GM19351 (cell line): ENCODE measurements at regions not wholly inside any gene's neighbourhood (a gene's known extent, or its start where the extent isn't known, plus 50 kb on each side); places are given as distances from the start of the nearest gene placed in this dataset.

Source experiments
- ATAC-seq: cut with Tn5 transposase; IDR thresholded peaks from one replicate; pipeline ENCODE4 v1.9.1; 2021; ENCODE audit warnings: mild to moderate bottlenecking, moderate library complexity; ENCODE audit not compliant: unreplicated experiment

DNA sequence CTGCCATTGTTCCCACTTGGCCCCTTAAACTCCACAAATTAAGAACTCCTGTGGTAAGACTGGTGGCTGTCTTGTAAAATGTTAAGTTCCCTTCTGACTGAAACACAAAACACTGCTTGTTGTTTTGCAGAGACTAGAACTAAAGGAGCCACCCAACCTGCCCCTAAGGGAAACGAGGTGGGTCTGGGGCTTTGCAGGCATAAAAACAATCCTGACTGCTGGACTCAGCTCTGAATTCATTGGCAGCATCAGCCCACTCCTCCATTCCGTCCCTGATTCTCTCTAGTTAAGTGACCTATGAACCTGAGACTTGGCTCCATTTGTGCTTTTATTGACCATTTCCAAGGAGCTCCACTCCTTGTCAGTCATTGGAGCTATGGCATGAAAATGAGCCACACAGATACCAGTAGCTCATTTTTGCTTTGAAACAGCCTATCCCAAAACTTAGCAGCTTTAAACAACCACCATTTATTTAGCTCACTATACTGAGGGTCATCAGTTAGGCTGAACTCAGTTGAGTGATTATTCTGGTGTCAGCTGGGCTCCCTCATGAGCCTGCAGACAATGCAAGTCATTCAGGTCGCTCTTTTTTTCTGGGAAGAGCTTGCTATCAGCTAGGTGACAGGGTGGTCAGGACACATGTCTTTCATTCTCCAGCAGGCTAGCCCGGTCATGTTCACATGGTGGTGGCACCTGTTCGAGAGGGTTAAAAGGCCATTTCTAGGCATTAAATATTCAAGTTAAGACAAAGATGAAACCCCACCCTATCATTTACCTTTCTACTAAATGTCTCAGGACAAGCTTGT is 175.1 kb upstream of the CTNNB1 start:
- no peak for ATAC-seq

DNA sequence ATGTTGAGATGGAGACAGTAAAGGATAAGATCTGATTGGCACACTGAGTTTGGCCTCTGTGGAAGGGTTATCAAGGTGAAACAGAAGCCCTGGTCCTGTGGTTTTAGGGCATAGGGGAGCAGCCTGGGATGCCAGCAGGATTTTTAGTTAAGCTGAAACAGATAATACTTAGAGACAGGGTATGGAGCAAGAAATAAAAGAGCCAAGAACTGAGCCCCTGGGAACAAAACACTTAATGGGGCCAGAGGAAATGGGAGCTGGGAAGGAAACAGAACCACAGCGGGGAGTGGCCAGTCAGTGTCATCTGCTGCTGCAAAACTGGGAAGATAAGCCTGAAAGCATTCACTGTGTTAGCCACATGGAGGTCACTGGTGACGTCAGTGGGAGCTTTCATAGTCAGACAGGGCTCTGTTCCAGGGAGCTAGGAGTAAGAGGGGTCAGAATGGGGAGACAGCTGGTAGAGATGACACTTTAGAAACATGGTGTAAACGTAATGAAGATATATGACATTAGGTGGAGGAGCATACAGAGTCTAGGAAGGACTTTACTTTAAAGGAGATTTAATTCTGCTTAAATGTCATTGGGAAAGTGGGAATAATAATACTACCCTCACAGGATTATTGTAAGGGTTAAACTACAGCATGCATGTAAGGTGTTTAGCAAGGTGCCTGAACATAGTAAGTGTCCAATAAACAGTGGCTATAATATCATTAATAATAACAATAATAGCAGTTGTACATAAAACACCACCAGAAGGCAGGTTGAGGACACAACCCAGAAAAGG is 172.7 kb upstream of the CTNNB1 start:
- no peak for ATAC-seq

DNA sequence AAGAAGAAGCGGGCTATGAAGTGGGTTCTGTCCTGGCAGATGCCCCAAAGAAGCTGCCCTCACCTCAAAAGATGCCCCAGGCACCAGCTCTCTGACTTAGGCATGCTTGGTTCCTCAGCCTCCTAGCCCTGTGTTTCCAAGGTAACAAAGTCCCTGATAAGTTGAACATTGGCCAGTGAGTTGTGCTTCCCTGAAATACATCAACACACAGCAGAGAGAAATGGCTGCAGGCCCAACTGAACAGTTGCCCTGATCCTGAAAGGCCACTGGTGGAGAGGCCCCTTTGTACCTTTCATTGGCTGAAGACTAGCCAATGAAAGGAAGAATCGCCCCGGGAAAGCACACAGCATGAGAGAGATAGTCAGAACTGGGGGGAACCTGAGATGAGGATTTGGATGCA is 169.9 kb upstream of the CTNNB1 start:
- no peak for ATAC-seq

DNA sequence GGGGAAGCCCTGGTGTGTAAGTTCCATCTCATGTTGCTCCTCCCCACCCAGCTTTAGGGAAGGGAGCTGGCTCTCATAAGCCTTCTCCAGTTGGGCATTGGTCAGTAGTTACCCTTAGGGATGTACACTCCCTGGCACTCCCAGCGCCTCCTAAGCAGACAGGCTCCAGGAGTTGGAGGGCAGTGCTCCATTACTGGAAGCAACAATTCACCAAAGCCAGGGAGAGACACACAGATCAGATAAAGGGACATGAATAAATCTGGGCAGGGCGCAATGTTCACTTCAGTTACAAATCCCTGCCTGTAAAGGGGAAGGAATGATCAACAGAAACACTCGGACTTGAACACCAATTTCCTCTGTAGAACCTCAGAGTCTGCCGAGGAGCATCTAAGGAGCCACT is 169.1 kb upstream of the CTNNB1 start:
- no peak for ATAC-seq

DNA sequence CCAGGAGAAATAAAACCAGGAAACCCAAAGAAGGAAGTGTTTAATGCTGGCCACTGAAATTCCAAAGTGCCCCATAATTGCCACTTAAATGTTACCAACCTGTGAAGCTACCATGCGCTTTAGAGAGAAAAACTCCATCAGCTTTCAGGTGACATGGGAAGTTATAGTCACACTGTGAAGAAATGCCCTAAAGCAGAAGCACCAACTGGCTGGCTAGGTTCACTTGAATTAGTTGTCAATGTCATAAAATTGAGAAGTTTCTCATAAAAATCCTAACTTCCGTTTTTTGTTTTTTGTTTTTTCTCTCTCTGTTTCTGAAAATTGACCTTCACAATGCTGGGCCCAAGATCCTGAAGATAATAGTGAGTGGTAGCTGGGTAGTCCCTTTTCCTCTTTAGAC is 167.9 kb upstream of the CTNNB1 start:
- ATAC-seq = no peak

DNA sequence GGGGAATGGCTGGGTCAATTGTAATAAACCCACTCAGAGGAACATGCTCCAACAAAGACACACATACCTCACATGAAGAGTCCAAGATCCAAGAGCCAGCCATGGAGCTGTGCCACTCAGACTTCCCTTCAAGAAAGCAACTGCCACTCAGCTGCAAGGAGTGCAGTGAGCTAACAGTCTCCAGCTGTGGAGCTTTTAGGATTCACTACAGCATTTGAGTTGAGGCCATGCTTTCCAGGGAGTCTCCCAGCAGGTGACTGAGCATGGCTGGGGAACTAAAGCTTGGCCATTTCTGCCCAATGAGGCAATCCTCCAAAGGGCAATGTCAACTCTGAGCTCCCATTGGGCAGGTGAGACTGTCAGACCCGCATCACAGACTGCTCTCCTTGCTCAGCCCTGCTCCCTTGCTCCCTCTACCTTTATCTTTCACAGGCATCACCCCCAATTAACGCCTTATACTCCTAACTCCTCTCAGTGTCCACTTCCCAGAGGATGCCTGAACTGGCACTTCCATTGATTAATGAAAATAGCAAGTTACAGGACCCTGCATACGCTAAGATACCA is 165.3 kb upstream of the CTNNB1 start:
- ATAC-seq = no peak

DNA sequence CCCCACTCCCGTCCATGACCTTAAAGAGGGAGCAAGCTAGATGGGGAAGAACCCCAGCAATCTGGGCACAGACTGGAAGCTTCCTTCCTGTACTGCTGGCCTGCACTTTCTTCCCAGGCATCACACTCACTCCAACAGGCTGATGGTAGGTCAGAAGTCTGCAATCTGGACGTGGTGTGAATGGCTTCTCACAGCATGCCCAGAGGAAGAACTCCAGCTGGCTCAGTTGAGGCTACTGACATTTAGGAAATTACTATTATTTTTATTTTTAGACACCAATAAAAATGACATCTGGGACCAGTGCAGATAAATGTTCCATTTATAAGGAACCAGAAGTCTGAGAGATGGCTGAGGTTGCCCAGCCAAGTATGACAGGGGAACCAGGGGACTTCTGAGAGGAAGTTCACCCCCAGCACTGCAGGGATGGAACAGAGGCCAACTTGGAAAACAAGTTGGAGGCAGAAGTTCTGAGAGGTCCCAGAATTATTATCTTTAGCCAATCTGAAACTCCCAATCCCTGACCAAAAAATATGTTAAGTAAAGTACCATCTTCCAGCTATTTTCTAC is 163.8 kb upstream of the CTNNB1 start:
- no peak for ATAC-seq

DNA sequence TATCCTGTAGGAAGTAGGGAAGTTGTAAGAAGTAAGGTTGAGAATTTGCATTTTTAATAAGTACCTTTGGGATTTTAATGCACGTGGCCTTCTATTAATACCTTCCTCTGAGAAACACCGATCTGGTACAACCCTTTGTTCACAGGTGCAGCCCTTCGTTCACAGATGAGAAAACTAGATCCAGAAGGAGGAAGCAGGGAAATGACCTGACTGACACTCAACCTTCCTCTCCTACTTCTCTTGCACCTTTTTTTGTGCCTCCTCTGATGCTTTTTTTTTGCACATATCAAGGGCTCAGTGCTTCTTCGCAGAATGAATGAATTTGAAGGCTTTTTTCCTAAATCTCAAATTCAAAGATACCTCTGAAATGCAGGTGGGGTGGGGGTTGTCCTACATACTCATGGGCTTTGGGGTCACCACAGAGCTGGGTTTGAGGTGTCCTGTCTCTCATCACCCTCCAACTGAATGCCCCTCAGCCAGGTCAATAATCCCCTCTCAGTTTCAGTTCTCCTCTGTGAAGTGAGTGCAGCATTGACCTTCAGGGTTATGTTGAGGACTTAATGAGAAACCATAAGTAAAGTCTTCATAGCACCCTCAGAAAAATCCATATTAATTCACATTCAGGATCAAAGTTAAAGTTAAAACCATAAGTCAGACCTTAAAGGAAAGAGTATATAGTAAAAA is 161.5 kb upstream of the CTNNB1 start:
- no peak for ATAC-seq

DNA sequence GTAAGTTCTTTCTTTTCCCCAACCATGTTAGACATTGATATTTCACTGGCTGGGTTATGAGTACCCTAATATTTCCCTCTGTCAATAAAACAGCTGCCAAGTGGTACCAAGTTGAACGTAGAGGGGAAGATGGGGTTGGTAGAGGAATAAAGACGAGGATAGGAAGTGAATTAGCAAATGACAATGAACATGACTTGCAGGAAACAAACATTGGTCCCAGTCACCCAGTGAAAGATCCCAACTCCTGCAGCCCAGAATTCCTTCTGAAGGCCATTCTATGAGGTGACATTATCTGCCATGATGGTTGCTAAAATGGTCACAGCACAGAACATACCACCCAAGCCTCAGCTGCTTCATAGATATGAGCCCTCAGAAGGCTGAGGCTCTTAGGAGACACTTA is 159.0 kb upstream of the CTNNB1 start:
- ATAC-seq = no peak

DNA sequence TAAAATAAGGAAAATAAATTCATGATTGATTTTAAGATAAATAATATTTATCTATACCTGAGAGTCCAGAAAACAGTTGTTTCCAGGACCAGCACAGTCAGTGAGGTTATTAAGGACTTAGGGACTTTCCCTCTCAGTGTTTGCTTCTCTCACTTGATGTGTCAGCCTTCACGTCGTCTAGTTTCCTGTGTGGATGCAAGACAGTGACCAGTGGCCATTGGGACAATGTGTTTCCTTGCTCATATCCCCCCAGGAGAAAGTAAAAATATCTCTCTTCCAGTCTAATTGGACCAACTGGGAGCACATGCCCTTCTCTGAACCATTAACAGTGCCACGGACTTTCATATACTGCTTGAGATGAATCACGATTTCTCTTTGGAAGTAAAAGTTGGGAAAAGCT is 157.8 kb upstream of the CTNNB1 start:
- ATAC-seq = no peak

DNA sequence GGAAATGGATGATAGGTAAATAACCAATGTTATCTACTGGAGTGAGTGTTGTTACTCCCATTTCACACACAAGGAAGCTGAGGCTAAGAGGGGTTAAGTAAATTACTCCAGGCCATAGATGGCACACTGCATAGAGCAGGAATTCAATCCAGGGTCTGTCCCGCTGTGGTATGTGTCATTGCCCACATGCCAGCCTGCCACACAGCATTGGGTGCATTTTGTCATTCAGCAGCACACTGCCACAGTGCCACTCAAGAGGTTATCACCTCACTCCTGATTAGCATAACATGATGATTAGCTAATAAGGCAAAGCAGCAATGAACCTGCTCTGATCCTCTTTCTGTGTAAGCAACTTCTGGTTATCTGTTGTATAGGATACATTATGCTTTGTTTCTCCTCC is 157.4 kb upstream of the CTNNB1 start:
- no peak for ATAC-seq

DNA sequence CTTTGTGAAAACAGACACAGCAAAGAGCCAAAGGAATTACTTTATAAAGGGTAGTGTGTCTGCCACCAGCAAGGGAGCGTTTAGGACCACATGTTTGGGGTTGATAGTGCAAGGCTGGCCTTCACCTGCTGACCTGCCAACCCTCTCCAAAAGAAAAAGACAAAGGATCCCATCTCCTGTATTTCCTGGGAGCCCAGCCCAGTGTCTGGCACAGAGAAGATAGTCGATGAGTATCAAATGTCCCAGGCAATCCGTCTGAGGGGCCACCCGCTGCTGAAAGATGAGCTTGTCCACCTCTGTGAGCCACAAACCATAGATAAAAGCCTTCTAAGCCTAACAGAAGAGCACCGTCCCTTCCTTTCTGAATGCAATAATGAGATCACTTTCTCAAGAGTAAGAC is 154.8 kb upstream of the CTNNB1 start:
- no peak for ATAC-seq

DNA sequence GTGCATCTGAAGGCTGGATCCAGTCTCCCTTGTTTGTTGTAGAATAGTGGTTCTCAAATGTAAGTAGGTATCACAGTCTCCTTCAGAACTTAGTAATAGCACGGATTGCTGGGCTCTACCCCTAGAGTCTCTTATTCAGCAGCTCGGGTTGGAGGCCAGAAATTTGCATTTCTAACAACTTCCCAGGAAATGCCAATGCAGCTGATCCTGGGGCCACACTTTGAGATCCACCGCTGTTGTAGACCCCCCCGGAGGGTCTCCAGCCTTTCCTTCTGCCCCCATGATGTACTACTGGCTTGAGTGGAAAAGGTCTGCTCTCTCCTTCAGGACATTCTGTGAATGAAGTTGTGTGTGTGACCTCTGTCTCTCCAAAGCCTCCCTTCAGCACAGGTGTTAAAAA is 153.8 kb upstream of the CTNNB1 start:
- no peak for ATAC-seq

DNA sequence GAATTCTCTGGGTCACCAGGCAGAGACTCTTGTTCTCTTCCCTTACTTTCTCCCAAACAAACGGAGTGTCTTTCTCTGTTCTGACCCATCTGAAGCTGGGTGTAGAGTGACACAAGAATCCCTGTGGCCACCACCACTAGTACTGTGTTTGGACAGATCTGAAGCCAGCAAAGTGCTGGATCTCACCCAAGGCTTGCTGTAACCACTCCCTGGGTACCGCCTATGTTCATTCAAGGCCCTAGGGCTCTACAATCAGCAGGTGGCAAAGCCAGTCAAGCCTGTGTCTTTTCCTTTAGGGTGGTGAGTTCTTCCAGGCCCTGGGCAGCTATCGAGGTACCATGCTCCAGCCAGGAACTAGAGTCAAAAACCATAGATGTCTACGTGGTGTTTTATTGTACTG is 149.2 kb upstream of the CTNNB1 start:
- ATAC-seq = no peak

DNA sequence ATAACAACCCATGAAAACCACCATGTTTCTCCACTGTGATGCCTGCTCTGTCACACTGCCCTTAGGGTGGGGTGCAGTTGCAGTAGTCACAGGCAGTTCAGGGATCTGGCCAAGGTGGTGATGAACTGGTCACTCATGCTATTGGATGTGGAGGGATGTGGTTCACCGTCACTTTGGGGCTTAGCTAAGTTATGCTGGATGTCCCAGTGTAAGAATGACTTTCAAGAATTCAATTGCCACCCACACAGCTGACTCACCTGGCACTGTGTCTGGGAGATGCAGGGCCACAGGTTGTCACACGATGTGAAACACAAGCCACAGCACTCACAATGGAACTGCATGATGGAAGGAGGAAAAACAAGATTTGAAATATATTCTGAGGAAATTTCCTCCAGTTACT is 146.1 kb upstream of the CTNNB1 start:
- ATAC-seq = no peak

DNA sequence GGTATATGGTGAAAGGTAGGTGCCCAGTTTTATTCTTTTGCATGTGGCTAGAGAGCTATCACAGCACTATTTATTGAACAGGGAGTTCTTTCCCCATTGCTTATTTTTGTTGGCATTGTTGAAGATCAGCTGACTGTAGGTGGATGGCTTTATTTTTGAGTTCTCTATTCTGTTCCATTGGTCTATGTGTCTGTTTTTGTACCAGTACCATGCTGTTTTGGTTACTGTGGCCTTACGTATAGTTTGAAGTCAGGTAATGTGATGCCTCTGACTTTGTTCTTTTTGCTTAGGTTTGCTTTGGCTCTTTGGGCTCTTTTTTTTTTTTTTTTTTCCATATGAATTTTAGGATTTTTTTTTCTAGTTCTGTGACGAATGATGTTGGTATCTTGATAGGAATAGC is 139.2 kb upstream of the CTNNB1 start:
- no peak for ATAC-seq

DNA sequence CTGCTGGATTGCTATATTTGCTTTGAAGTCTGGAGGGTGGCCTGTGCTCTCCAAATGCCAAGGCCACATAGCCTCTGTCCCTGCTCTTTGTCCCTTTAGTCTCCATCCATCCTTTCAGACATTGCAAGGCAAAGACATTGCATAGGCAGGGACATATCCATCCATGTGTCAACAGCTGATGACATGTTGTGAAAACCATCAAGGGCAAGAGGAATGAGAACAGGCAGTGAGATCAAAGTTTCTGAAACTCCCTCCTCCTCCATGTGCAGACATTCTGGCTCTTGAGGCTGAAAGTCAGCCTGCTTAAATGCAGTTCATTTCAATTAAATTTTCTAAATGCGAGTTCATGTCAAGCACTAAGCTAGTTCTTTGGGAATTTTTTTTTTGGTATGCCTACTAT is 135.2 kb upstream of the CTNNB1 start:
- ATAC-seq = no peak

DNA sequence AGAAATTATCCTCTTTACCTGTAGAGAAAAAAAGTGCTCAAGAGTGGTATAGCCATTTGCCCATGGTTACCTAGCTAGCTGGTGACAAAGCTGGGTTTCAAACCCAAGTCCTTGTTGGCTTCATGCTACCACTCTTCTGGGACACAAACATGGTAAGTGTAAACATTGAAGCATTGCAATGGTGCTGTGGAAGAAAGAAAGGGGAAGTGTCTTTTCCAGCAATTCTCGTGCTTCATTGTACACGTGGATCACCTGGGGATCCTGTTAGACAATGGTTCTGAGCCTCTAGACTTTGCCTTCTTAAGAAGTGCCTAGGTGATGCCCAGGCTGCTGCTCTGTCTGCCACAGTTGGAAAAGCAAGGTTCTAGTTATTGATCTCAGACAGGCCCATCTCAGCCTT is 134.8 kb upstream of the CTNNB1 start:
- no peak for ATAC-seq

DNA sequence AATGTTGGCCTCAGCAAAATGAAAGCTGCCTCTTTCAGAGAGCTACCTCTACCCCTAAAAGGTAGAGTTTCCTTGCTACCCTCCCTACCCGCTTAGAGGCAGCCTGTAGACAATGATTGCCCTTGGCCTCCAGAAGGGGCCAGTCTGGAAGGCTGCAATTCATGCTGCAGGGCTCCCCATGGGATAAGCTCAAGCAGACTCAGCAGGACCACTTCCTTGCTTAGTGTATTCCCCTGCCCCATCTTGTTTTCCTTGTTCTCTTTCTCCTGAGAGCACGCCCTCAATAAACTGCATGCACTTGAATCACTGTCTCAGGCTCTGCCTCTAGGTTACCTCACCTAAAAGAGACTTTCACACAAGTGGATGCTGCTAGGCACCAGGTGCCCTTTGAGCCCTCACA is 134.0 kb upstream of the CTNNB1 start:
- no peak for ATAC-seq

DNA sequence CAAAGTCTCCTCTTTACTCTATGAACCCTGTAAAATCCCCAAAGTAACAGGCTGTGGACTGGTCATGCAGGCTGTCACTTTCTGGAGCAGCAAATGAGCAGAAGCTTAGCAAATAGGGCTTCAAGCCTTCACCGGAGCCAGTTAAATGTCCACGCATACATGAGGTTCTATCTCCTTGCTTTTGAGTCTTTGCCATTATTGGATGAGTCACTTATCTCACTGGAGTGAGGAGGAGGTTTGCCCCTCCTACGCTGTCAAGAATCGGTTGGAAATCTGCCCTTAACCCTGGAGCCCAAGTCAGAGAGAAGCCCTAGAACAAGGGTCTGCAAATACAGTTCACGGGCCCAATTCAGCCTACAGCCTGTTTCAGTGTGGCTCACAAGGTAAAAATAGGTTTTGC is 126.1 kb upstream of the CTNNB1 start:
- ATAC-seq = no peak

DNA sequence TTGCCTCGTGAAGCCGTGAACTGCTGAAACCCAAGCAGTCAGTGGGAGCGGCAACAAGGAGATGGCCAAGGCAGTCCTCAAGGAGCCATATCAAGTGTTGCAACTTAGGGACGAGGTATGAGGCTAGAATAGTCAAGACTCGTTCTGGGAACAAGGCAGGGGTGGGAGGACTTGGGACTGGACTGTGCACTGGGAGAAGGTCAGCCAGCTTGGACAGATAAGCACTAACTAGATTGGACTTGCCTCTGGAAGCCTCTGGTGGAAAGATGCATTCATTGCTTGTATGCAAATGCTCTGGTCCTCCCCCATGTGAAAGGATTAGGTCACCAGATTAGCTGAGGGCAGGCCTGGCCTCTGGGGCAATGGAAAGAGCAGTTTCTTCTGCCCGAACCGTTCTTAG is 123.3 kb upstream of the CTNNB1 start:
- no peak for ATAC-seq
